Muscle of back (tissue), 3 donors: ENCODE measurements at regions not wholly inside any gene's neighbourhood (a gene's known extent, or its start where the extent isn't known, plus 50 kb on each side); places are given as distances from the start of the nearest gene placed in this dataset.
"Not testable (repeated sequence)": the region's sequence is repeated elsewhere in the genome, so short reads cannot be mapped to it uniquely, and the experiment has no call there.

Source experiments
- DNase-seq, 3 donors: peaks; one replicate each; pipeline versions ENCODE4 v3.0.0 to v3.0.0-alpha.2; 2013

DNA sequence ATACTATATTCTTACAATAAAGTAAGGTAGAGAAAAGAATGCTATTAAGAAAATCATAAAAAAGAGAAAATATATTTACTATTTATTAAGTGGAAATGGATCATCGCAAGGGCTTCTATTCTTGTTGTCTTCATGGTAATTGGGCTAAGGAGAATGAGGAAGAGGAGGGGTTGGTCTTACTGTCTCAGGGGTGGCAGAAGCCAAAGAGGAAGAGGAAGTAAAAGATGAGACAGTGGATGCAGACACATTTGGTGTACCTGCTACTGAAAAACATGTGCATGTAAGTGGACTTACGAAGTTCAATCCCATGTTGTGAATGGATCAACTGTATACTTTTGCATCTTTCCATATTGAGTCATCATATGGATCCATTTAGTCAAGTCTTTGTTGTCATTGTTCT is 1502.1 kb upstream of the ADGRL3 start:
- no peak for DNase-seq

DNA sequence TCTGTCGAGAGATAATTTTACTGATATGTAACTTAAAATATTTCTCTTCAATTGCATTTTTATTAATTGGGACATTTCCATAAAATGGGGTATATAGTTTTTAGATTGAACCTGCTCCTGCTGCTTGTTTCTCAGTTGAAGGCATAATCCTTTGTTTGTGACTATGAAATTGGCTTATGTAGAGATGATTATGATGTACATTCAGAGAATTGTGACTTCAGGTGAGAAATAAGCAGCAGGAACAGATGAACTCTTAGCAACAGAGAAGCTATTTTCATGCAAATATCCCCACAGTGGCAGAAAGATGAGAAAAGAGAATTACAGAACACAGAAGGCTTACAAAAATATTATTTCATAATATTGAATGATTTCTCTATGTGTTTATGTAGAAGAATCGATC is 1499.5 kb upstream of the ADGRL3 start:
- DNase-seq = no peak

DNA sequence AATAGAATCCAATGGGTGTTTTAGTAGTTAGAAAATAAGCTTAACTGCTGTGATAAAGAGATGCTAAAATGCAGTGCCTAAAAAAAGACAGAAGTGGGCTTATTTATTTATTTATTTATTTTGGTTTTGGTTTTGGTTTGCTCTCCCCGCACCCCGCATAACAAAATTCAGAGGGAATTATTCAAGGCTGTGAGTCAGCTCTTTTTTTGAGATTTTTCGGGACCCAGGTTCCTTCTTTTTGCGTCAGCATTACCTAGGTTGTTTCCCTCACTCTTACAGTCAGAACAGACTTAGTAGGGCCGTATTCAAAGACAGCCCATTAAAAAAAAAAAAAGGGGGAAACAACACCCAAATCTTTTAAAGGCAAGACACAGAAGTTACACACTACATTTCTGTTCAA is 1495.5 kb upstream of the ADGRL3 start:
- no peak for DNase-seq

DNA sequence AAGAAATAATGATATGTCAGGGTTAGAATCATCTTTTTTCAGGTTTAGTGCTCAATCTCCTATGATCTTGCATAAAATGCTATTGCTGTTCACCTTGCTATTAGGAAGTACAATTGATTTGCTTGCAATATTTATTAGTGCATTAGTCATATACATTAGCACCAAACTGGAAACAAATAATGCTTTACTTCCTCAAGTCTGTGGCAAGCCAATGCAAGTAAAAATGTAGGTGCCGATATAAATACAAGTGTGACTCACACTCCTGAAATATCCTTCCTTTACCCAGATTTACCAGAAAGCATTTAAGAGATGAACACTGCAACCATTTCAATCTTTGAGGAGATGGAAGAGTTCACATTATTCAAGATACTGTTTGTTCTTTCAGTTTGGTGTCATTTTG is 1487.7 kb upstream of the ADGRL3 start:
- DNase-seq = no peak

DNA sequence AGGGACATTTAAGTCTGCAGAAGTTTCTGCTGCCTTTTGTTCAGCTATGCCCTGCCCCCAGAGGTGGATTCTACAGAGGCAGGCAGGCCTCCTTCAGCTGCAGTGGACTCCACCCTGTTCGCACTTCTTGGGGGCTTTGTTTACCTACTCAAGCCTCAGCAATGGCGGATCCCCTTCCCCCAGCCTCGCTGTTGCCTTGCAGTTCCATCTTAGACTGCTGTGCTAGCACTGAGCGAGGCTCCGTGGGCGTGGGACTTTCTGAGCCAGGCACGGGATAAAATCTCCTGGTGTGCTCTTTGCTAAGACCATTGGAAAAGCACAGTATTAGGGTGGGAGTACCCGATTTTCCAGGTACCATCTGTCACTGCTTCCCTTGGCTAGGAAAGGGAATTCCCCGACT is 1475.8 kb upstream of the ADGRL3 start:
- DNase-seq = not testable (repeated sequence)

DNA sequence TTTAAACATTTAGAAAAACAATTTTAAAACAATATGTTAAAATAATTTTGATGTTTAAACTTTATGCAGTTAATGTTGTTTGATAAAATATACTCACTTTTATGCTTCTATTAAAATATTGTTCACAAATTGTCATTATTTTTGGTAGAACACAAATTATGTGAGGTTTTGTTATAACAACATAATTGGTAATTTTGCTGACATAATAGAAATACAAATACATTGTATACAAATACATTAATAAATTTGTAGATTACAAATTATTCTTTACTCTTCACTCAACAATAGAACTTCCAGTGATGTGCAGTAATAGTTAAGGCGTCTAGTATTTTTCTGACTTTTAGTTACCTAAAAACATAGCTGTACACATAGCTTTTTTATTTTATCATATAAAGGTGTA is 1472.4 kb upstream of the ADGRL3 start:
- no peak for DNase-seq

DNA sequence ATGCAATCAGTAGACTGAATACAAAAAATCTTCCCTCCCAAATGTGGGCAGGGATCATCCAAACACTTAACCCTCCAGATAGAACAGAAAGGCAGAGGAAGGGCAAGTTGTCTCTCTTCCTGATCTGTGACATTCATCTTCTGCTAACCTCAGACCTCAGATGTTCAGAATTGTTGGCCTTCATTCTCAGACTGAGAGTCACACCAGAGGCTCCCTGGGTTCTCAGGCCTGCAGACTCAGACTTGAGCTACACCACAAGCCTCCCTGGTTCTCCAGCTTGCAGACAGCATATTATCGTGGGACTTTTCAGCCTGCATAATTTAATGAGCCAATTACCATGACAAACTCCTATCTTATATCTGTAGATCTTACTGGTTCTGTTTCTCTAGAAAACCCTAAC is 1471.6 kb upstream of the ADGRL3 start:
- no peak for DNase-seq

DNA sequence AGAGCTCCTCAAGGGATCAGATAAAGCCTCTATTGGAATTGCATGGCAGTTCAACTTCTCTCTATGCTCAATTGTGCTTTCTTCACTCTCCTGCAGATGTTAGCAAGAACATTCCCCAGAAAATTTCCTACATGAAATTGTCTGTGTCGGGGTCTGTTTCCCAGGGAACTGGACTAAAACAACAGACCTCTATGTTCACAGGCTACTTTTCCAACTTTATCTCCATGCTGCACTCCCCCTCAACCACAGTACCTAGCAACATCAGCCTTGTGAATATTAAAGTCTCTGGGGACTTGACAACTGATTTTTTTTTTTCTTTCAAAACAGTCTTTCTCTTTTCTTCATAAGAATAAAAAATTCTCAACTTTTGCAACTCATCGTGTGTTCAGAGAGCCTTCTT is 1470.8 kb upstream of the ADGRL3 start:
- DNase-seq = peak in 2 of 3 donors; percentile 0 to 5

DNA sequence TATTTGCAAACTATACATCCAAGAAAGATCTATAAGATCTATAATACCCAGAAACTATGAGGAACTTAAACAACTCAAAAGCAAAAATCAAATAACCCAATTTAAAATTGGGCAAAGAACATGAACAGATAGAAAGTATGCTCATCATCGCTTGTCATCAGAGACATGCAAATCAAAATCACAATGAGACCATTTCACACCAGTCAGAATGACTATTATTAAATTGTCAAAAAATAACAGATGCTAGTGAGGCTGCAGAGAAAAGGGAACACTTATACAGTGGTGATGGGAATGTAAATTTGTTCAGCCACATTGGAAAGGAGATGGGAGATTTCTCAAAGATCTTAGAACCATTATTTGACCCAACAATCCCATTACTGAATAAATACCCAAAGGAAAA is 1451.7 kb upstream of the ADGRL3 start:
- no peak for DNase-seq

DNA sequence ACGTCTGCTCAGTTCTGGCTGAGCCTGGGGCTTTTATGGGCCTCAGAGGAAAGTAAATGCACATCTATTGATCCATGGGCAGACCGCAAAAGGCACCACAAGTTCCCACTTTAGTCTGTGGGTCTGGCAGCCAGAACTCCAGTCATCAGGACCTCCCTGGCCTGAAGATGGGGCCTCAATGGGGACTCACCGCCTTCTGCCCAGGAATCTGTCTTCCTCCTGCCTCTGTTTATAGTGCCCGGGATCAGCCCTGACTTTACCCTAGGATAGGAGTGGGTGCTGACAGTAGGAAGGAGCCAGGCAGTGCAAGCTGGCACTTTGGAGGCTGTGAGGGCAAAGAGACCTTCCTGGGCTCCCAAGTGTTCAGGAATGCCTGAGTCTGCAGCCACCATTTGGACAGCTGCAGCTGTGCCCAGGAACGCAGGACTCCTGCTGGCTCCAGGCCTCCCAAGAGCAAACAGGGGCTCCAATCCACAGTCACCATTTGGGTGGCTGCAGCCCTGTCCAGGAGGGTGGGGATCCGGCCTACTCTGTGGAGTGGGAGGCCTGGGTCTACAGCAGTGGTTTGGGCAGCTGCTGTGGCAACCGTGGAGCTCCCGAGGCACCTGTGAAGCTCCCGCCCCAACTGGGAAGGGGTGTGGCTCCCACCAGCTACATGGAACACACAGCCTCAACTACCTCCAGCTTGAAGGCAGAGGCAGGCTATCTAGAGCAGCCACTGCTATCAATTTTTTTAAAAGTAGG is 1440.9 kb upstream of the ADGRL3 start:
- no peak for DNase-seq

DNA sequence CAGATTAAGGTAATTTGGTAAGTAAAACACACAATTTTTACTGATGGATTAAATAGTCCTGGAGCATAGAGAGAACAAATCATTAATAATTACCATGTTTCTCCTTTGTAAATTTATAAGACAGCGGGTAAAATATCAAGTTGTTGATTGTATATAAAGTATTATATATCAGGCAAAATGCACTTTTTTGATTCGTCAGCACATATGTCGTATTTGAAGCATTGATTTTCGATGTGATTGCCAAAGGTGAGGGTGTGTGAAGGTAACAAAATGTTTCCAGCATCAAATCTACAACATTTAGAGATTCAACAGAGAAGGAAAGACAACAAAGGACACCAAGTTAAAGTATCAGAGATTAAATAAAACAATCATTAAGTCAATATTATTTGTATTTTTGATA is 1437.8 kb upstream of the ADGRL3 start:
- no peak for DNase-seq

DNA sequence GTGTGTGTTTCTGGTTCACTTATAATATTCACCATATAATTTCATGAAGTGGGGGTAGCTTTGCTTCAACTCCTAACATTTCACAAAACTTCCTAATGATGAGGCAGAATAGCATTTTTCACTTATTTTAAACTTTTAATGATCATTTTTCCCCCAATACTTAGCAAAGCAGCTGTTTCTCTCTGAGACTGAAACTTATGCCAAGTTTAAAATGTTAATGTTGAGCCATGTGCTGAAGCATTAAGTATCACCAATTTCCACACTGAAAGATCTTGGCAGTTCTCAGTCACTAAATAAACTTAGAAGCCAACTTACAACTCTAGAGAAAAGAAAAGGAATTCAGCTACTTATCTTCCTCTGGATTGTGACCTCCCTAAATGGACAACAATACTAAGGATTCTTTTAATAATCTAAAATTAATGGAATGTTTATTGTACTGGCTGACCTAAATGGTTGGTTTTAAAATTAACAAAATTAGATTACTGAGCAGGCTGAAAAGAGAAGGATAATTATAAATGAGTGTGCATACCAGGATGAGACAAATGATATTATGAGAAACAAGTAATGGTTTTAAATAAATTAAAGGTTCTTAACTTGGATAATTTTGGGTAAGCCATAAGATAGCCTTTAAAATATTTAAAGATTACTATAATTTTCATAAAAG is 1429.4 kb upstream of the ADGRL3 start:
- peak; percentile 33 to 77 (median 58) for DNase-seq

DNA sequence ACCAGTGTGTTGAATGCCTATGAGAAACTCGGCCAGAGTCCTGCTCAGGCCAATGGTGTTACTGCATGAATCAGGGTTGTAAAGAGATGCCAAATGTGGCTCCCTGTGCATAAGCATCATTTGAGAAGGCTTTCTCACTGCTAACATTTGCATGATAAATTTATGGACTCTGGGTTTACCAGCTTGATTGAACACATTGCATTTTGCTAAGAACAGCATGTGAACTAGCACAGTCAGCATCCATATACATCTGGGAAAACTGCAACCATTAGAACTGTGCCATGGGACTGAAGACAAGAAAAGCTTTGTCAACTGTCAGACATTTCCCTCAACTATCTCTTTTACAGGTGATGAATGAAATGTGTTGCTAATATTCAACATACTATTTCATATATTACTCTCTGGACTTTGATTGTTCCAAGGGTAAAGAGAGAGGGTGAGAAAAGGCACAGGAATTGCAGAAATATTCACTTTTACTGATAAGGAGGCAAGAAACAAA is 1427.4 kb upstream of the ADGRL3 start:
- no peak for DNase-seq

DNA sequence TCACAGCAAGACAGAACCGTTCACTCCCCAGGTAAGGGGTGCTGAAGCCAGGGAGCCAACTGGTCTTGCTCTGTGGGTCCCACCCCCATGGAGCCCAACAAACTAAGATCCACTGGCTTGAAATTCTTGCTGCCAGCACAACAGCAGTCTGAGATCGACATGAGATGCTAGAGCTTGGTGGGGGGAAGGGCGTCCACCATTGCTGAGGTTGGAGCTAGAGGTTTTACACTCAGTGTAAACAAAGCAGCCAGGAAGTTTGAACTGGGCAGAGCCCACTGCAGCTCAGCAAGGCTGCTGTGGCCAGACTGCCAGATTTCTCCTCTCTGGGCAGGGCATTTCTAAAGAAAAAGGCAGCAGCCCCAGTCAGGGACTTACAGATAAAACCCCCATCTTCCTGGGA is 1419.9 kb upstream of the ADGRL3 start:
- DNase-seq = not testable (repeated sequence)

DNA sequence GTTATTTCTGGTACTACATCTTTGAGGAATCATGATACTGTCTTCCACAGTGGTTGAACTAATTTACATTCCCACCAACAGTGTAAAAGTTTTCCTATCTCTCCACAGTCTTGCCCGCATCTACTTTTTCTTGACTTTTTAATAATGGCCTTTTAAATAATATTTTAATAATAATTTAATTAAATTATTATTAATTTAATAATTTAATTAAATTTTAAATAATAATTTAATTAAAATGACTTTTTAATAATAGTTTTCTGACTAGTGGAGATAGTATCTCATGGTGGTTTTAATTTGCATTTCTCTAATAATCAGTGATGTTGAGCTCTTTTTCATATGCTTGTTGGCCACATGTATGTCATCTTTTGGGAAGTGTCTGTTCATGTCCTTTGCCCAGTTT is 1395.0 kb upstream of the ADGRL3 start:
- DNase-seq = no peak

DNA sequence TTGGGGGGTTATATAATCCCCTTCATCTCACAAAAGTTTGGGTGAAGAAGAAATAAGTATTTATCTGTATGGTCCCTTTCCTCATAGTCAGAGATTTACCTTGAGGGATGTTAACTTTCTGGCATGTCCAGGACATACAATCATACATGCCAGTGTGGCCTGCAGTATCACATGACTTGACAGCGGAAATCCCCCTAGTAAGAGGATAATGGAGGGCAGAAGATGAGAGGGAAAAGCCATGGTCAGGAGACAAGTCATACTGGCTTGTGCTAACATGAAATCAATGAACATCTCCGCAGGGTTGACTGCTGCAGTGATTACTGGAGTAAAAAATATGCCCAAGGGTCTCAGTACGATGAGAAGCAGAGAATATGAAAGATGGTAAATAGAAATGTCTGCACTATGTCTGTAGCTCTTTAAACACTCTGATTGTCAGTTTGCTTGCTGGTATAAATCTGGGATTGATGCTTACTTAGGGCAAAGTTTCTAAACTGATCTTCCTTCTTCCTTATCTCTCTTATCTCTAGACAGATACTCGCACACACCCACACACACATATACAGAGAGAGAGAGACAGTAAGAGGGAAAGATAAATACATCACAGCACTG is 1385.6 kb upstream of the ADGRL3 start:
- no peak for DNase-seq

DNA sequence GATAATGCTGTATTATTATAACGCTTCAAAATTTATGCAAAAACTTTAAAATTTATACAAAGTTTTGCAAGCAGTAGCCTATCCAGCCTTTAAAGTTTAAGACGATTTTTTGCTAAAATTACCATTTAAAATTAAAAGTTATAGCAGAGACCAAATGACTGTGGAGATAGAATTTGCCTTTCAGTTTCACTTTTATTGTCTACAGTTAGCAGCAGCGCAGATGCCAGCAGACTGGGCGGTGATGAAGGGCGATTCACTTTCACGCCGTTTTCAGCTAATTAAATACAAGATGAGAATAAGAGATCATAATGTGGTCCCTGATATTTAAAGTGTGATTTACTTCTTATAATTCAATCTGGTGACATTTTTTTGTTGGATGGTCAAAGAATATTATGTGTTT is 1381.5 kb upstream of the ADGRL3 start:
- peak in 1 of 3 donors; percentile 8 for DNase-seq

DNA sequence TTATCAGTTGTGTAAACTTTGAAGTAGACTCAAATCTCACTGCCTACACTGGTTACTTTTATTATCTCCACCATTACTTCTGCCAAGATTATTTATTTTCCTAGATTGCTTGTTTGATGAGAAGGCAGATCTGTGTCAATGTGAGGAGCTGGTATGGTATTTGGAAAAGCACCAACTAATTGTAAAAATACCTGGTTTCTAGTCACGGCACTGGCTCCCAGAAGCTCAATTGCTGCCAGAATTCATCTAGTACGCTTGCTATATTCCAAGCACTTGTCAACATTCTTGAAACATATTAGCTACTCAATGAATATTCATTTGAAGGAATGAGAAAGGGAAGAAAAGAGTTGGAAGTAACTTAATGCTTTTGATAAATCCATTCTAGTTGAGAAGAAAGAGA is 1376.8 kb upstream of the ADGRL3 start:
- DNase-seq = no peak

DNA sequence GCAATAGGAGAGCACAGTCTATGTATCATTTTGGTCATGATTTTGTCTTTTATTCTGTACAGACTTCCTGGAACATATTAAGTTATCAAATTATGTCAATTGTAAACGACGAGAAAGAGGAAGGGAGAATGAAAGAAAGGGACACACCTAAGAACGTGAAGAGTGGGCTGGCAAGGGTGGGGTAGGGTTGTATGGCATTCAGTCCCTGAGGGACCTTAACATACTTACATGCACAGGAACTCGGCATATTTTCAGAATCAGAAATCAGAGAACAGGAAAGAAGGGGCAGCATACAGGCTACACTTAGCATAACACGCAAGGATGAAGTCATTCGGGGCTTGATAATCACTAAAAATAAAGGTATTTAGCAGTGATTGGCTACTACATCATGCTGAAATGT is 1375.0 kb upstream of the ADGRL3 start:
- no peak for DNase-seq

DNA sequence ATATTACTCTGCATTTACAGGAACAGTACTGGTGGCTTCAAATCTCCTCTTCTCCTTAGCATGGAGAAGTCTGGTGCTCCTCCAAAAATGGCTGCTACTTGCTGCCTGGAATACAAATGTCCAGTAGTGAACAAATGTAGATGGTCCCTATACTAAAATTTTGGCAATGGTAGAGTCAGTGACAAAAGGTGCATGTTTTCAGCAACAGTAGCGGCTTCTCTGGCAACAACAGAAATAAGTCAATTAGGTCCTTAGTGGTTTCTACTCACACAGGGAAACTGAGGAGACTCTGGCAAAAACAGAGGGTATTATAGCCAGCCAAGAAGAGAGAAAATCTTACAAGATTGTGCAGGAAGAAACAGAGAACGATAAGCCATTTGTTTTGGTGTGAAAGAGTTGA is 1368.4 kb upstream of the ADGRL3 start:
- DNase-seq = no peak

DNA sequence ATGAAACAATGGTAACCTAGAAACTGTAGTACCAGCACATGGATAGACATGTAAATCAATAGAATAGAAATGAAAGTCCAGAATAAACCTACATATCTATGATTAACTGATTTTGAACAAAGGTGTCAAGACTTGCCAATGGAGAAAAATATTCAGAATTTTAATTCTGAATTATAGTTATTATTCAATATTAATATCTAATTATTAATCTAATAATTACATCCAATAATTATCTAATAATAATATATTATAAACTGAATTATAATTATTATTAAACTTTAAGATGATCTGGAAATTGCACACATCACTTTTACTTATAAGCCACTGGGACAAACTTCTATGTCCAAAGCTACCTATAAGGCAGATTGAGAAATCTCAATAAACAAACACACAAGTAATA is 1365.2 kb upstream of the ADGRL3 start:
- DNase-seq = no peak

DNA sequence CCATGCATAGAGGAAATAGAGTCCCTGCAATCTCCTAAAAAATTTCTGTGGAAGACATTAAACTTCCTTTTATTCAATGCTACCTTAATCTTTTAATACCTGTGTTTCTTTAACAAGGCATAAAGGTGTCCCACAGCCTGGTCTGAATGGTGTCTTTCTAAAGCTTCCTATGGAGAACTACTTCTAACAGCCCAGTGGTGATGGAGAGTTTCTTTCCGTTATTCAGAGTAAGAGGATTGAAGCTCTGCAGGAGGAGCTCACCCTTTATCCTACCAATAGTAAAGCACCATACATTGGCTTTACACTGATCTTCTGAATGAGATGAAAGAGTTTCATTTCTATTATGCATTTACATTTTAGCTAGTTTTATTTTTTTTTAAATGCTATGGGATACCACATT is 1362.4 kb upstream of the ADGRL3 start:
- DNase-seq = no peak

DNA sequence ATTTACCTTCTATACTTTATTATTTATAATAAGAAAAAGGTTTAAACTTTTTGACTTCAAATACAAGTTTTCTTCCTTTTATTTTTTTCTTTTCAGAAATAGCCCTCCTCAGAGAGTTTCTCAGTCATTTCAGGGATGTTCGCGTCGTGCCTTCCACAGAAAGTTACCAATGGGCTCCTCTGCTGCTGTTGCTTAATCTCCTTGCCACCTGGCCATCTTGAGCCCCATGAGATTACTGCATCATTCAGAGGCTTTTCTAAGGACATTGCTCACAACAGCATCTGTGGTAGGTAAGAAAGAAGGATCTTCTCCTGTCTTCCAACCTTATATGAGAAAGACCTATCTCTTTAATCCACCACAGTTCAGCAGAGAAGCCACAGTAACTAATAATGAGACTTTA is 1361.9 kb upstream of the ADGRL3 start:
- DNase-seq = no peak
